Prostate gland (tissue), 2 donors: ENCODE measurements at regions not wholly inside any gene's neighbourhood (a gene's known extent, or its start where the extent isn't known, plus 50 kb on each side); places are given as distances from the start of the nearest gene placed in this dataset.
"Not testable (repeated sequence)": the region's sequence is repeated elsewhere in the genome, so short reads cannot be mapped to it uniquely, and the experiment has no call there.

Experiments
- DNase-seq: peaks from one replicate; pipeline ENCODE4 v3.0.0-alpha.2; 2019; ENCODE audit warnings: low spot score
- H3K27ac ChIP-seq, 2 donors: fragments of 200-600 bp; sonication (generic); 2 replicates each; pipeline ENCODE4 v1.5.1; 2017 to 2019
- H3K27me3 ChIP-seq: fragments of 200-600 bp; sonication (generic); replicated peaks from 2 replicates; pipeline ENCODE4 v1.5.1; 2019; ENCODE audit not compliant: insufficient read depth
- H3K36me3 ChIP-seq, 2 donors: fragments of 200-600 bp; sonication (generic); 1 replicate in 1 of 2; 2 replicates in 1 of 2; pipeline versions ENCODE4 v1.5.1 to v1.8.1; 2017 to 2019
- H3K4me1 ChIP-seq: fragments of 200-600 bp; sonication (generic); replicated peaks from 2 replicates; pipeline ENCODE4 v1.5.1; 2019
- H3K4me3 ChIP-seq, 2 donors: fragments of 200-600 bp; sonication (generic); 2 replicates each; pipeline ENCODE4 v1.5.1; 2017 to 2019
- H3K9me3 ChIP-seq: fragments of 200-600 bp; sonication (generic); 2 replicates; pipeline ENCODE4 v1.5.1; 2017
- POLR2A ChIP-seq: fragments of 450-650 bp; IDR thresholded peaks from one replicate; pipeline ENCODE4 v1.6.1; 2016; ENCODE audit warnings: antibody characterized with exemption, mild to moderate bottlenecking
- POLR2AphosphoS5 ChIP-seq: sonication (generic); formaldehyde crosslinking; IDR thresholded peaks from one replicate; pipeline ENCODE4 v1.6.1; 2017; ENCODE audit warnings: antibody characterized with exemption
- WGBS: methylation state at CpG from one replicate; pipeline ENCODE4 v1.1.5; 2018; 5-methylcytosine and 5-hydroxymethylcytosine counted together
- intact Hi-C: fragments of 100-400 bp; cut with DNase I; formaldehyde crosslinking; loops from one replicate; pipeline ENCODE4 v1.14.2; 2022
- TF ChIP-seq, protein P1 (sequence below), 4 experiments: fragments of 200-600 bp in 2 of 4; fragments of 450-650 bp in 2 of 4; sonication (generic) in 2 of 4; IDR thresholded peaks; 1 replicate in 3 of 4; 2 replicates in 1 of 4; pipeline ENCODE4 v1.5.1; 2016 to 2019; ENCODE audit warnings: antibody characterized with exemption in 4 of 4, mild to moderate bottlenecking in 2 of 4, moderate library complexity in 2 of 4

DNA sequence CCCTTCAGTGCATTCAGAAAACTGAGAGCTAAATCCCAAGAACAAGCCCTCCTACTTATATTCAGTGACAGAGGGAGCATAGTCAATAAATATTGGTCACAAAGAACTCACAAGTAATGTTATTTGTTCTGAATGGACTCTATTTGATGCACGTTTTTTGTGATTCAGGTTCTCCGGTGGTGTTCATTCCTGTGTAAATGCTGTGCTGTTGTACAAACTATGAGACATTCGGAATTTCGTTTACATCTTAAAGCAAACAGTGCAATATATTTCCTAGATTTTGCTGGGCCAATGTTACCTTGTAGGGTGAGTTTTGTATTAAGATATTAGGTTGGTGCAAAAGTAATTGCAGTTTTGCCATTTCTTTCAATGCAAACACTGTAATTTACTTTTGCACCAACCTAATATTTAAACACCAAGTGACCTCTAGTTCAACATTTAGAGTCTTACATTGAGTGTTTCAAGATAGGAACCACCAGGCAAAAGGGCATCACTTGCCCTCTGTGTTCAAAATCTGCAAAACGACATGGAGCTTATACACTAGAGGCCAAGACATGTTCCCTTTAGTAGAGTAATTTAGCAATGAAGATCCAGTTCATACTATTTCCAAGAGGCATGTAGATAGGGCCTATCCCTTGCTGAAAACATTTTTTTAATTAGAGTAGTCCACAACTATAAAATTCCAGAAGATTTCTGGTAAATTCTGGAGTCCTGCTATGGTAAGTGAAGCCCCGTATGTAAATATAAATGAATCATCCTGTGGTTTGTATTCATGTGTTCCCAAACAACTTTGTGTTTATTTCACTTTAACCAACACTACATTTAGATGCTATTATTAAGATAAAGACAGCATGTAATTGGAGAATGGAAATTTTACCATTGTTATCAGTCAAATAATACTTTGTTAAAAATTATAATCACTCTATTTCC, 444.0 kb upstream of the PTGER4 start:
- H3K9me3 ChIP-seq = no peaks in the 10 kb centered on the region
- no peak for TF ChIP-seq POLR2A
- TF ChIP-seq, protein P1, sequence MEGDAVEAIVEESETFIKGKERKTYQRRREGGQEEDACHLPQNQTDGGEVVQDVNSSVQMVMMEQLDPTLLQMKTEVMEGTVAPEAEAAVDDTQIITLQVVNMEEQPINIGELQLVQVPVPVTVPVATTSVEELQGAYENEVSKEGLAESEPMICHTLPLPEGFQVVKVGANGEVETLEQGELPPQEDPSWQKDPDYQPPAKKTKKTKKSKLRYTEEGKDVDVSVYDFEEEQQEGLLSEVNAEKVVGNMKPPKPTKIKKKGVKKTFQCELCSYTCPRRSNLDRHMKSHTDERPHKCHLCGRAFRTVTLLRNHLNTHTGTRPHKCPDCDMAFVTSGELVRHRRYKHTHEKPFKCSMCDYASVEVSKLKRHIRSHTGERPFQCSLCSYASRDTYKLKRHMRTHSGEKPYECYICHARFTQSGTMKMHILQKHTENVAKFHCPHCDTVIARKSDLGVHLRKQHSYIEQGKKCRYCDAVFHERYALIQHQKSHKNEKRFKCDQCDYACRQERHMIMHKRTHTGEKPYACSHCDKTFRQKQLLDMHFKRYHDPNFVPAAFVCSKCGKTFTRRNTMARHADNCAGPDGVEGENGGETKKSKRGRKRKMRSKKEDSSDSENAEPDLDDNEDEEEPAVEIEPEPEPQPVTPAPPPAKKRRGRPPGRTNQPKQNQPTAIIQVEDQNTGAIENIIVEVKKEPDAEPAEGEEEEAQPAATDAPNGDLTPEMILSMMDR (IDR thresholded peaks at IDR 0.05) = no peak
- no peak for TF ChIP-seq POLR2AphosphoS5
- no peaks in the 10 kb centered on the region for H3K27me3 ChIP-seq
- H3K36me3 ChIP-seq = no peaks in the 10 kb centered on the region
- no peak overlapping the region for H3K27ac ChIP-seq
- no peaks in the 10 kb centered on the region for H3K4me1 ChIP-seq
- no peak overlapping the region for H3K4me3 ChIP-seq
- 83% methylated on average over 6 of the region's 6 CpGs for WGBS
- no peak for DNase-seq
- intact Hi-C loops = no loop called here

DNA sequence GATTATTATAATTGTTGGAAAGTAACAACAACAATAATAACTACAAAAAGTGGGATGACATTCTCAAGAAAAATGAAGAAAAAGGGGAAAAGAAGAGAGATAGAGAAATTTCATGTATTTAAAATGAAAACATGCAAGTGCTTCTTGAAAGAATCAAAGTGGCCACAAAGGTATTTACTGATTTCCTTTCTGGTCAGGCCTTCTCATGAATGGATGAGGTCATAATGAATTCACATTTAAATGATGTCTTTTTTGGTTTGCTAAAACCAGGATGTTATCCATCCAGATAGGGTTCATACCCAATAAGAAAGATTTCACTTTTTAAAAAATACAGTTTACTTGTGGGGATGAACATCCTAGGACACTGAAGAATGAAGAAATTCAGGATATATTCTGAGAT, 446.4 kb upstream of the PTGER4 start:
- intact Hi-C loops = no loop called here
- H3K27me3 ChIP-seq = no peaks in the 10 kb centered on the region
- H3K9me3 ChIP-seq = no peaks in the 10 kb centered on the region
- H3K36me3 ChIP-seq = no peaks in the 10 kb centered on the region
- H3K4me1 ChIP-seq = no peaks in the 10 kb centered on the region
- TF ChIP-seq POLR2A (no peak), POLR2AphosphoS5 (no peak)
- TF ChIP-seq, protein P1 (IDR thresholded peaks at IDR 0.05) = no peak
- no peak for DNase-seq
- H3K27ac ChIP-seq = no peak overlapping the region
- H3K4me3 ChIP-seq = no peak overlapping the region

DNA sequence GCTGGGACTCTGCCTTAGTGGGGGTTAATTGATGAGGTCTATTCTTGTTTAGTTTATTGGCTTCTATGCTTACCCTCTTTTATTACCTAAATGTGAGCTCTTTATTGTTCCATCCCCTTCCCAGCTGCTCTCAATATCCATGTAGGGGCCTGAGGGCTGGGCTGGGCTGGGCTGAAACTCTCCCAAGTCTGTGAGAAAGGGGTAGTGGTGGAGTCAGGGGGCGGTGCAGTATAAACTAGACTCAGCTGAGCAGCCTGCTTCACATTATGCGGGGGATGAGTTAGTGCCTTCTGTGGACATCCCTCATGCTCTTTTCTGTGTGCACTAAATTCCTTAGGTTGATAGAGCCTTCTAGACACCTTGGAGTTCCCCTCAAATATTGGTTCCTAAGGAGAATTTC, 451.8 kb upstream of the PTGER4 start:
- H3K4me3 ChIP-seq = no peak overlapping the region
- H3K4me1 ChIP-seq = no peaks in the 10 kb centered on the region
- intact Hi-C loops = no loop called here
- 81% methylated on average over 2 of the region's 2 CpGs for WGBS
- TF ChIP-seq POLR2A (no peak), POLR2AphosphoS5 (no peak)
- TF ChIP-seq, protein P1 (IDR thresholded peaks at IDR 0.05) = no peak
- H3K9me3 ChIP-seq = no peaks in the 10 kb centered on the region
- no peak for DNase-seq
- H3K27ac ChIP-seq = no peak overlapping the region
- no peaks in the 10 kb centered on the region for H3K27me3 ChIP-seq
- H3K36me3 ChIP-seq = no peaks in the 10 kb centered on the region

DNA sequence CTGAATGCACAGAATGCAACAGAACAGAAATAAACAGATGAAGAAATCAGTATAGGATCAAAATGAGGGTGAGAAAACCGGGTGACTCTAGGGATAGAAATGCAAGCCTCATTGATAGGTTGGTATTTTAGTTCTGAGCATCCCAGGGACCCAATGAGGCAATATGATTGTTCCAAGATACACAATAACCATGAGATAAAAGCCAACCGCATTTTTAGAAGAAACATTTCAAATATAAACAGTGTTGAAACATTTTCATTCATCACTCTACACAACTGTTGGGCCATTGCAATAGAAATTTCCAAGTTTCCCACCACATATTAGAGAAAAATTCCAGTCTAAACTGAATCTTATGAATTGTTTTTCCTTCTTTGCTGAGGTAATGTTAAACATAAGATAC, 452.3 kb upstream of the PTGER4 start:
- DNase-seq = no peak
- WGBS = 85% methylated on average over 2 of the region's 2 CpGs
- Histone ChIP-seq H3K36me3 (no peaks in the 10 kb centered on the region), H3K27ac (no peak overlapping the region), H3K4me1 (no peaks in the 10 kb centered on the region), H3K27me3 (no peaks in the 10 kb centered on the region), H3K9me3 (no peaks in the 10 kb centered on the region), H3K4me3 (no peak overlapping the region)
- intact Hi-C loops = no loop called here
- TF ChIP-seq POLR2AphosphoS5 = no peak
- no peak for TF ChIP-seq POLR2A

DNA sequence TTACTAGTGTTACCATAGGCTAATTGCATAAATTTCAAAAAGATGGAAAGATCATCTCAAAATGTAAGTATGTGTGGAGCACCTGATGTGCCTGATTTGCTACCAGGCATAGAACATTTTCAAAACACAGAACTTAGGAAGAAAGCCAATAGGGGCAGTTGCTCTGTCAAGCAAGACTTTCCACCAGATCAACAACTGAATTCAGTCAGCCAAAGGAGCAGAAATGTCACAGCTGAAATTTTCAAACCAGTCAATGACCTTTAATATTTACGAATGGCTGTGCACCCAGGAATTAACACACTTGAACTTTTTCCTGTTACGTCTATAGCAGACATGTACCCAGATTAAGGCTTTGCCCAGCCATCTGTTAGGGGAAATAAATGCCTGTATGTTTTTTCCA, 452.8 kb upstream of the PTGER4 start:
- Histone ChIP-seq H3K36me3 (no peaks in the 10 kb centered on the region), H3K4me1 (no peaks in the 10 kb centered on the region), H3K27ac (no peak overlapping the region), H3K27me3 (no peaks in the 10 kb centered on the region), H3K4me3 (no peak overlapping the region), H3K9me3 (no peaks in the 10 kb centered on the region)
- TF ChIP-seq POLR2A (no peak), POLR2AphosphoS5 (no peak)
- TF ChIP-seq, protein P1 (IDR thresholded peaks at IDR 0.05) = no peak
- no peak for DNase-seq
- intact Hi-C loops = no loop called here
- WGBS = 61% methylated on average over 2 of the region's 2 CpGs

DNA sequence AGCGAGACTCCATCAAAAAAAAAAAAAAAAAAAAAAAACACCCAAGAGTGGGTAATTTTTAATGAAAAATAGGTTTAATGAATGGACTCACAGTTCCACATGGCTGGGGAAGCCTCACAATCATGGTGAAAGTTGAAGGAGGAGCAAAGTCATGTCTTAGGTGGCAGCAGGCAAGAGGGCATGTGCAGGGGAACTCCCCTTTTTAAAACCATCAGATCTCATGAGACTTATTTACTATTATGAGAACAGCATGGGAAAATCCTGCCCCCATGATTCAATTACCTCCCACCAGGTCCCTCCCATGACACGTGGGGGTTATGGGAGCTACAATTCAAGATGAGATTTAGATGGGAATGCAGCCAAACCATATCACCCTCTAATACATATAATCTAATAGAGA, 454.6 kb upstream of the PTGER4 start:
- DNase-seq, H3K9me3 ChIP-seq, H3K27me3 ChIP-seq, H3K27ac ChIP-seq, intact Hi-C loops, H3K36me3 ChIP-seq, H3K4me3 ChIP-seq, H3K4me1 ChIP-seq: not testable (repeated sequence)
- 86% methylated on average over 2 of the region's 2 CpGs for WGBS
